HG03139 (cell line): ENCODE measurements at regions not wholly inside any gene's neighbourhood (a gene's known extent, or its start where the extent isn't known, plus 50 kb on each side); places are given as distances from the start of the nearest gene placed in this dataset.
"Not testable (repeated sequence)": the region's sequence is repeated elsewhere in the genome, so short reads cannot be mapped to it uniquely, and the experiment has no call there.

Experiments used
- ATAC-seq: cut with Tn5 transposase; IDR thresholded peaks from one replicate; pipeline ENCODE4 v1.9.1; 2021; ENCODE audit not compliant: unreplicated experiment

- ATAC-seq: not testable (repeated sequence)
Measured at GRCh38 chr9:73337182-73337581, 185.5 kb downstream of the ANXA1 start.

GRCh38 chr9:73344060-73344459, 192.4 kb downstream of the ANXA1 start:
- ATAC-seq: no peak

DNA sequence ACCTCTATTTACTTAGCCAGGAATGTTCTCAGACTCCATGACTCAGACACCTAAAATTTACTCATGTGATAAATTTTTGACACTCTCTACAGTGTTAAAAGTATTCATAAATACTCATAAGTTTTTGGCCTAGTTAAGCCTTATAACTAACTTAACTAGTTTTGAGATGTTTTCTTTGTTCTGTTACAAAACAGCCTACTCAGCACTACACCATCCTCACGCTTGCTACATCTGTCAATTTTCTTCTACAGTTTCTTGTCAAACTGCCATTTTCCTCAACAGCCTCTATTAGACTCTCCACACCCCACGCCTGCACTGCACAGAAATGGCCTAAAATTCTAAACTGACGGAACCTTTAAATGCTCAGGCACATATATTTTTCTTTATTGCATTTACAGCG, 195.5 kb downstream of the ANXA1 start:
- ATAC-seq: no peak

DNA sequence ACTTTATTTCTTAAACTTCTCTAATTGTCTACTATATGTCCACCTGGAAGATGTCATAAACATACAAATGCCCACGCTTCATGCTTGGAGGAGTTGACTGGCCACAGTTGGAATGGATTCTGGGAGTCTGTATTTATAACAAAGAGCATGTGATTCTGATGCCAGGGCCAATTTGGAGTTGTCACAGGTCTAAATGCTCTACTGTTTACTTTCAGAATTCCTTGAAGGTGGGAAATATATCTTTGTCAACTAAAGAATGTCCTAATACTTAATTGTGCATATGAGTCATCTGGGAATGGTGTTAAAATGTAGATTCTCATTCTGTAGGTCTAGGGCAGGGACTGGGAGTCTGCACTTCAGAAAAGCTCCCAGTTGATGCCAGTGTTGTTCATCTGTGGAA, 196.1 kb downstream of the ANXA1 start:
- ATAC-seq: no peak

DNA sequence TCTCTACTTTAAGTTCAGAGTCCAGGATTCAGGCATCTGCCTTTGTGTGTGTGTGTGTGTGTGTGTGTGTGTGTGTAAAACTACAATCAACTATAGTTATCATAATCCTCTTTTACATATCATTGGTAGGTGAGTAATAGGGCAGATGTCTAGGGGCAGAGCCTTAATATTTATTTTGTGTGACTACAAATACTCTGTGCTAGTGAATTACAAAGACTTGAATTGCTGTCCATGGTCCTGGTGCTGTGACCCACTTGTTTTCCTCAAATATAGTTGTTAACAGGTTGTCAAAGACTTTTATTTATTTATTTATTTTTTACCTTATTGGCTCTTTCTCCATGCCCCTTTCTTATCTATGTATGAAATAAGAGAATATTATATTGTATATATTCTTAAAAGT, 196.8 kb downstream of the ANXA1 start:
- no peak for ATAC-seq

DNA sequence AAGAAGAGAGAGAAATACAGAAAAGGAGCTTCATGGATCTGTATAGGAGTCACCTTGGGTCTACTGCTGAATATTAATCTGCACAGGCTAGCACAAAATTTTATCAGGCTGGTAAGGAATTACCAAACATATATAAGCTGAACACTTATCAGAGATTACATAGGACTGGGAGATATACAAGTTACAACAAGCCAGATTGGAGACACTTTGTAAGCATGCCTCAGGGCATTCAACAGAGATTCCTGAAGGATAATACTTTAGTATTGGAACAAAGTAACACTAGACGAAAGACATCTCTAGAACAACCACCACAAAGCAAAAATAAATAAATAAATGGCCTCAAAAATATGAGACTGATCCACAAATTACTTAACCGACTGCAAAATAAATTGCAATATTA, 197.8 kb downstream of the ANXA1 start:
- no peak for ATAC-seq

GRCh38 chr9:73357607-73358006, 205.9 kb downstream of the ANXA1 start:
- no peak for ATAC-seq

DNA sequence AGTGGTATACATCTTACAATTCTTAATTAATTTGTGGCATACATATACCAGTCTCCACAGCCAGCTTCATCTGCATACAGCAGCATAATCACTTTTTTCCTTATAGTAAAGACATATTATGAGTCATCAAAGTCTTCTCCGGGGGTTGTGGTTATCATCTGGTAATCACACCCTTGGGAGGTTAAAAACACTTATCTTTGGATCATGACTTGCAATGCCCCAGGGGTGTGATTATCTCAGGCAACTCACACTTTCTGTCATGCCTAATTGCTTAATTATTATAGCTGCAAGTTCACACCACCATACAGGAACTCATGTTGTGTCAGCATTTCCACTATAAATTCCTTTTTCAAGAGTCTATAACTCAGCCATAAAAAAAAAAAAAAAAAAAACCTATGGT, 218.4 kb downstream of the ANXA1 start:
- ATAC-seq: no peak

DNA sequence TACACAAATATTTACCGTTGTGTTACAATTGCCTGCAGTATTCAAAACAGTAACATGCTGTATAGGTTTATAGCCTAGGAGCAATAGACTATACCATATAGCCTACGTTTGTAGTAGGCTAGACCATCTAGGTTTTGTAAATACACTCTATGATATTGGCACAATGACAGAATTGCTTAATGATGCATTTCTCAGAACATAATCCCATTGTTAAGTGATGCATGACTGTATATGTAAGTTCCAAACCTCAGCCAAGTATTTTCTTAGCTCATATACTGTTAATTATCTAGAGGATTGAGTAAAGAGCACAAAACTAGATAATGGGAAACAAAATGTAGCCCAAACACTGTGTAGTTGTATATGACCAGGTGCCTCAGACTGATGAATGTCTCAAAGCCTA, 220.1 kb downstream of the ANXA1 start:
- ATAC-seq: no peak

- ATAC-seq: no peak
Measured at GRCh38 chr9:73380411-73380810, 228.7 kb downstream of the ANXA1 start.

DNA sequence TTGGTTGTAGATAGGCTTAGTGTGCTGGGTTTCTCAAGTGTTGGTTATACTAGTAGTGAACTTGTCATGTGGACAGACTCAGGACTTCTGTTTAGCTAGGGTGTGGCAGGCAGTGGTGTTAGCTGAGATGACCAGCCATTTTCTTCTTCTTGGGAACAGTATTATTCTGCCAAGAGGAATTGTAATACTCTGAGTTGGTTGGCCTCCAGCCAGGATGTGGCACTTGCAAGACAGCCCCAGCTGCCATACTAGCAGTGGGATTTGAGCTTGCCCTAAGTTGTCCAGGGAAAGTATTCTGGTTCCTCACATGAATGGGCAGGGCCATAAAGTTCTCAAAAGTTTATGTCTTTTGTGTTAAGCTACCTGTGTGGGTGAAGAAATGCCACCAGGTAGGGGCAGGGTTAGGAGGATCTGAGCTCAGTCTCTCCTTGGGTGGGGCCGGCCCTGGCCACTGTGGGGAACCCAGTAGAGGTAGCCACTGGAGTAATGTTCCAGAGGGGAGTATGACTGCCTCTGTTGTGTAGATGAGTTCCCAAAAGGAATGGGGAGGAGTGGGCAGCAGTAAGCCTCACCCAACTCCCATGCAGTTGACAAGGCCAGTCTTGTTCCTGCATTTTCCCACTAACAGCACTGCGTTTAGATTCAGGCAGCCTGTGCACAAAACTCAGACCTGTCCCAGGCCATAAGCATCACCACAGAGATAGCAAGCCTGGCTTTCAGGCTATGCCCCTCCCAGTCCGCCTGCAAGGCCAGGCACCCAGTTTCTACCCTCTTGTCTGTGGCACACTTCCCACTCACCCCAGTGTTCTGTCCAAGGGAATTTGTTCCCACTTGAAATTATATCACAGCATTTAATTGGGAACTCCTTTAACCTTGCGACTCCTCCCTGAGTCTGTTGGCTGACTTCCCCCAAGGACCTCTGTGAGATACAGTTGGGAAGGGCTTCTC, 250.7 kb downstream of the ANXA1 start:
- ATAC-seq: no peak

DNA sequence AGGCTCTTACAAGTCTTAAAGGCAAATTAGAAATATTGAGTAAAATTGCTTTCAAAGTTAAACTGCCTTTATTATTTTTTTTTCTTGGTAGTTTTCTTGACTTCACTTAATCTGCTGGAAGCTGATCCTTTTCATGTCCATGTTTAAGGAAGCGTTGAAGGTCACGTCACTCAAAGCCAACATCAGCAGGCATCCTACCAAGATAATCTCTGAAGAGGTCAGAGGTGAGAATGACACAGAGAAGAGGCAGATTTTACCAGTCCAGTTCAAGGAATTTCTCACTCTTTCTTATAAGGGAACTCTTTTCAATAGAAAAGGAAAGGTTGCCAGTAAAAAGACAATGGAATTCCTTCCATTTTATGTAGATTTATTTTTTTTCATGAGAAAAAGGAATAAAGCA, 259.8 kb downstream of the ANXA1 start:
- no peak for ATAC-seq

DNA sequence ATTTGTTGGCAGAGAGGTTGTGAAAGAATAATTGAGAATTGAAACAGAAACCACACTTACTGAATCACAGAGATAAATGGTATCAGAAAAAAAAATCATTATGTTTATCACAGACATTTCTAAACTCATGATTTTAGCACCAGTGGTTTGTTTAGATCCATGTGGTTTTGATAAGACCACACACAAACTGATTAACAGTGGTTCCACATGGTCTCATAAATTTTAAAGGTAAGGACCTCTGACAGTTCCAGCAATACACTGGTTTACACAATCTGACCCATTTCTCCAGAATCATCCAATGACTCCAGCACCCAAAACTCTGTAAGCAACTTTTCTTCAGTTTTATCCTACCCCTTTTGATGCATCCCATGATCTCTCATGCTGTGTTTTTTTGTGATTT, 261.2 kb downstream of the ANXA1 start:
- ATAC-seq: no peak

DNA sequence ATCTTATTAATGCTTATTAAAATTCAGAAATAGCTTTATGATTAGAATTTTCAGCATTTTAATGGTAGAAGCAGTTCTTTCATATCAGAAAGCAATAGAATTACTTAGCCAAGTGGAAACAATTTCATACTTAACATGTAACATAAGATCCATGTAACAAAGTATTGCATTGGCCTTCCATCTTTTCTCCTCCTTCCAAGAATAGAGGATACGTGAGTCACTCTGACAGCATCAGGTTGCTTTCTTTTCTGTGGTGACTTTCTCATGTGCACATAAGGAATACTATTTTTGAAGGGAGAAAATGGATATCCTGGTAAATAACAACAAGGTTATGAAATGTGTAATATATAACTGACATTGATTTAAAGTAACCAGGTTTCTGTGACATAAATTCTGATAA, 272.2 kb downstream of the ANXA1 start:
- no peak for ATAC-seq

DNA sequence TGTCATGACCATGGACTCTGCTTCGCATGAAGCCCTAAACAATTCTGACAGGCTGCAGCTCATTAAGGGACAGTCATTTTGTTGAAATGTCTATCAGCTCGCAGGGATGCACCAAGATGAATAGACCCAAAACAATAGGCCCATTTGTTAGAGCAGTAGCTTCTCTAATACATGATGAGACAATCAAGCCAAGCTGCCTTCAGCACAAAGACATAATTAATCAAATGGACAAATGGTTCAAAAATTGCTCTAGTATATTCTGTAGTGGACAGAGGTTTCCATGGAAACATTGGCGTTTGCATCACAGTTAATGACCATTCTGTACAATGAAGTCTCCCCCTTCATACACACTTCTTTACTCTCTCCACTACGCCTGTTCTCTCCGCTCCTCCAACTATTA, 274.6 kb downstream of the ANXA1 start:
- no peak for ATAC-seq

DNA sequence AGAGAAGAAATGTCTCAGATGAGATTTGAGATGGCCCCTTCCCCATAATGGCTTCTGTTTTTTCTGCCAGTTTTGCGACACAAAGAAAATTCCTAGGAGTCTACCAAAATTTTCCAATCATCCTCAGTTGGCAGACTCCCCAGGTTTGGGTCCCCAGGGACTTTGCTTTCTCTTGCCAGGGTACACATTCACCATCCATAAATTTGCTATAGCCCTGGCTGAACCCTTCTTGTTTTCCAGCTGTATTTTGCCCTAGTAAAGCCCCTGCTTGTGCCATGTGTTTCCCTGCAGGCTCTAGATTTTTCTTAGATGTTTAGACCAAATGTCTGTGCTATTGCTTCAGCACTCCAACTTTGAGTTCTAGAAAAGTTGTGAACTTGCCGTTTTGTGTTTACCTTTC, 283.2 kb downstream of the ANXA1 start:
- no peak for ATAC-seq

GRCh38 chr9:73437758-73438157, 286.1 kb downstream of the ANXA1 start:
- peak; percentile 72 for ATAC-seq

GRCh38 chr9:73439839-73440238, 288.2 kb downstream of the ANXA1 start:
- ATAC-seq: not testable (repeated sequence)

DNA sequence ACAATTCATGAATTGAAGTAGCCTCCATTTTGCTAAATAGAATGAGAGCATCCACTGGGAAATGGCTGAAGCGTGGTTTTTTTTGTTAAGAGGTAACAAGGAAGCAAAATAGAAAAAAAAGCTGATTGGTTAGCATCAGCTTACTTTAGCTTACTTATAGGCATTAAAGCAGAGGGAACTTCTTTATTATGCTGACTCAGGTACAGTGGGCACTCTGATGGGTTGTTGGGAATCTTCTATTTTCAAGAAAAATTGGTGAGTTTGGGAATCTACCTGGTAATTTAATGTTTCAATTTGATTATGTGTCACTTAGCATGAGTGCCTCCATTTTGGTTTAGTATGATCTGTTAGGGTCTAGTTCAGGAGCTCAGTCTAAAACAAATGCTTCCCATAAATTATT, 289.6 kb downstream of the ANXA1 start:
- ATAC-seq: no peak

GRCh38 chr9:73441890-73442818, 290.5 kb downstream of the ANXA1 start:
- no peak for ATAC-seq

DNA sequence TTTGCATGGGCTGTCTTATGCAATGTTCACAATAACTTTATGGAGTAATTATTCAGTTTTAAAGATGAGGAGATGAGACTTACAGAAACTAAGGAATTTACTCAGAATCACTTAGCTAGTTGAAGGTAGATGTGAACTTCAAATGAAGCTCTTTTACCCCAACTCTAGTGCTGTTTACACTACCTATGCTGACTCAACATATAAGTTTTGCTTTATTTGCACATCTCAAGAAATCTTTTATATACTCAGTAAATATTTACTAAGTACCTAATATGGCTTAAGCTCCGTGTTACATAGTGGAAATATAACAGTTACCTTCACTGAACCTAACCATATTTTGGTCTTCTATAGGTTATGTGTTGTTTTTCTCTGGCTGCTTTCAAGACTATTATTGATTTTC, 293.2 kb downstream of the ANXA1 start:
- ATAC-seq: no peak

DNA sequence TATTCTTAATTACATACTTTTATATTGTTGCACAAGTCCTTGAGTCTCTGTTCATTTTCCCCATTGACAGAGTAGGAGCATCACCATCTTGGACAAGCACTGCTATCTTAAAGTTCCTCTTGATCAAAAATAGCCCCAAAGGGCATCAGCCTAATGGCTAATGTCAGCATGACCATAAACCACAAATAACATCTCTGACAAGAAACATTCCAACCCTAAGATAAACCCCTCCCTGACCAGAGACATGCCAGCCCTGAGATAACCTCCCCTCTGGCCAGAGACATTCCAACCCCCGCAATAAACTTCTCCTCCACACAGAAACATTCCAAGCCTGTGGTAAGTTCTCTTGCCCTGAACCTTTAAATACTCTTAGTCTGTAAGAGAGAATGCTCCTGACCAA, 293.7 kb downstream of the ANXA1 start:
- not testable (repeated sequence) for ATAC-seq
